Brain microvascular endothelial cell (primary cell): ENCODE measurements at regions not wholly inside any gene's neighbourhood (a gene's known extent, or its start where the extent isn't known, plus 50 kb on each side); places are given as distances from the start of the nearest gene placed in this dataset.
A peak's percentile ranks its signal among the peaks of the same experiment; 100 is the strongest.

ENCODE experiments used
- DNase-seq: peaks from one replicate; pipeline ENCODE4 v3.0.0-alpha.2; 2020
- H3K27ac ChIP-seq: fragments of 250-450 bp; sonication (Bioruptor Pico); 2 replicates; pipeline ENCODE4 v1.5.1; 2020; ENCODE audit warnings: mild to moderate bottlenecking, moderate library complexity
- H3K27me3 ChIP-seq: fragments of 250-450 bp; sonication (Bioruptor Pico); replicated peaks from 2 replicates; pipeline ENCODE4 v1.5.1; 2020; ENCODE audit warnings: mild to moderate bottlenecking
- H3K36me3 ChIP-seq: fragments of 250-450 bp; sonication (Bioruptor Pico); replicated peaks from 2 replicates; pipeline ENCODE4 v1.5.1; 2020; ENCODE audit warnings: mild to moderate bottlenecking
- H3K4me3 ChIP-seq: 2 replicates; pipeline ENCODE4 v1.5.1; 2011; ENCODE audit warnings: low read depth, mild to moderate bottlenecking, control low read depth, low read length, moderate library complexity
- CTCF ChIP-seq: IDR thresholded peaks from 2 replicates; pipeline ENCODE4 v1.5.1; 2011; ENCODE audit warnings: low read depth, mild to moderate bottlenecking, moderate library complexity, low read length, control low read depth, inconsistent platforms; ENCODE audit errors: missing control alignments
- in situ Hi-C: cut with HindIII; loops from 2 replicates; pipeline ENCODE4 v1.10.0; 2017; ENCODE audit warnings: low sequenced_read_pairs, low pct_ligation_motif_present

- in situ Hi-C loops, result no loop called here
- DNase-seq, result no peak
- TF ChIP-seq CTCF, result no peak
- Histone ChIP-seq H3K36me3 (no peaks in the 10 kb centered on the region), H3K27ac (no peak overlapping the region), H3K4me3 (no peak overlapping the region), H3K27me3 (no peaks in the 10 kb centered on the region)
These were observed 76.5 kb upstream of the ZNF423 start for GRCh38 chr16:49932434-49932833.

GRCh38 chr16:49932946-49933345 is 77.0 kb upstream of the ZNF423 start:
- Histone ChIP-seq H3K36me3 (no peaks in the 10 kb centered on the region), H3K4me3 (no peak overlapping the region), H3K27ac (no peak overlapping the region), H3K27me3 (no peaks in the 10 kb centered on the region)
- in situ Hi-C loops, result no loop called here
- peak; percentile 17 for DNase-seq
- no peak for TF ChIP-seq CTCF

- DNase-seq, result no peak
- no peak for TF ChIP-seq CTCF
- Histone ChIP-seq H3K27me3 (no peaks in the 10 kb centered on the region), H3K27ac (no peak overlapping the region), H3K4me3 (no peak overlapping the region), H3K36me3 (no peaks in the 10 kb centered on the region)
- in situ Hi-C loops, result no loop called here
These were observed 80.9 kb upstream of the ZNF423 start for GRCh38 chr16:49936791-49937190.

- Histone ChIP-seq H3K27me3 (no peaks in the 10 kb centered on the region), H3K4me3 (no peak overlapping the region), H3K27ac (no peak overlapping the region), H3K36me3 (no peaks in the 10 kb centered on the region)
- TF ChIP-seq CTCF, result no peak
- in situ Hi-C loops, result no loop called here
- DNase-seq, result no peak
These were observed 82.0 kb upstream of the ZNF423 start for GRCh38 chr16:49937886-49938285.

- no peaks in the 10 kb centered on the region for H3K27me3 ChIP-seq
- H3K4me3 ChIP-seq, result no peak overlapping the region
- no peaks in the 10 kb centered on the region for H3K36me3 ChIP-seq
- no peak for DNase-seq
- in situ Hi-C loops, result no loop called here
- H3K27ac ChIP-seq, result no peak overlapping the region
- no peak for TF ChIP-seq CTCF
These were observed 83.6 kb upstream of the ZNF423 start for GRCh38 chr16:49939495-49939894.

DNA sequence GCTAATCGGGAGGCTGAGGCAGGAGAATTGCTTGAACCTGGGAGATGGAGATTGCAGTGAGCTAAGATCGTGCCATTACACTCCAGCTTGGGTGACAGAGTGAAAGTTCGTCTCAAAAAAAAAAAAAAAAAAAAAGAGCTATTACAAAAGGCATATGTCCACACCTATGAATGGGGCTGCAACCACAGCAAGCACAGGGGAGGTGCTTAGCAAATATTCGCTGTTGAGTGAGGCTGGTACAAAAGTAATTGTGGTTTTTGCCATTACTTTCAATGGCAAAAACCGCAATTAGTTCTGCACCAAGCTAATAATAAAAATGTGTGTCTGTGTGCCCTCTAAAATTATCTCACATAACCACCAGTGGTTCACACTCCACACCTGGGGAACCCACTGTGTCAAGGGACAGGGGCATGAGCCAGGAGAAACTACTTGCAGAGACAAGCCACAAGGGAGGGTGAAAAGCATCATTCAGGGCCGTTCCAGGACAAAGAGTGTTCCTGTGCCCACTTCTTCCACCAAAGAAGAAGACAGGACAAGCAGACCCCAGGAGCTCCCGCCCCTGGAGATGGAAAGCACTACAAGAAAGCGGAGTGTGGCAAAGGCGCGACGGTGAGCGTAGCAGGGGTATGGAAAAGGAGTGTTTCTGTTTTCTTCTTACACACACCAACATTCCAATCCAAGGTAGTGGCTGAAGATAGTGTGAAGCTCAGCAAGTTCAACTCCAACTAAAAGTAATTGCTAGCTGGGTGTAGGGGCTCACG is 84.4 kb upstream of the CNEP1R1 start:
- TF ChIP-seq CTCF, result no peak
- no peak overlapping the region for H3K4me3 ChIP-seq
- DNase-seq, result no peak
- no peak overlapping the region for H3K27ac ChIP-seq
- no peaks in the 10 kb centered on the region for H3K27me3 ChIP-seq
- in situ Hi-C loops, result no loop called here
- no peaks in the 10 kb centered on the region for H3K36me3 ChIP-seq
